Spleen (tissue), 11 donors: ENCODE measurements at regions not wholly inside any gene's neighbourhood (a gene's known extent, or its start where the extent isn't known, plus 50 kb on each side); places are given as distances from the start of the nearest gene placed in this dataset.
A peak's percentile ranks its signal among the peaks of the same experiment; 100 is the strongest.

ENCODE experiments used
- DNase-seq: peaks from one replicate; pipeline ENCODE4 v3.0.0-alpha.2; 2020
- H3K27ac ChIP-seq, 8 donors: fragments of 200-600 bp; sonication (generic) in 7 of 8; 1 replicate in 4 of 8; 2 replicates in 4 of 8; pipeline versions ENCODE4 v1.5.0 to v1.8.0; 2016 to 2021; ENCODE audit warnings: inconsistent platforms in 4 of 8, mild to moderate bottlenecking in 4 of 8, moderate library complexity in 1 of 8
- H3K27me3 ChIP-seq, 7 donors: fragments of 200-600 bp; sonication (generic) in 6 of 7; replicated peaks in 1 of 7; 1 replicate in 4 of 7; 2 replicates in 3 of 7; pipeline versions ENCODE4 v1.5.0 to v1.8.0; 2016 to 2021; ENCODE audit warnings: inconsistent platforms in 3 of 7, mild to moderate bottlenecking in 1 of 7
- H3K36me3 ChIP-seq, 6 donors: fragments of 200-600 bp; sonication (generic) in 5 of 6; 1 replicate in 4 of 6; 2 replicates in 2 of 6; pipeline versions ENCODE4 v1.5.0 to v1.8.0; 2016 to 2021; ENCODE audit warnings: inconsistent platforms in 2 of 6
- H3K4me1 ChIP-seq, 6 donors: fragments of 200-600 bp; sonication (generic) in 5 of 6; 1 replicate in 3 of 6; 2 replicates in 3 of 6; pipeline versions ENCODE4 v1.5.0 to v1.8.0; 2016 to 2021; ENCODE audit warnings: inconsistent platforms in 3 of 6
- H3K4me3 ChIP-seq, 8 donors: fragments of 200-600 bp; sonication (generic) in 7 of 8; 1 replicate in 4 of 8; 2 replicates in 4 of 8; pipeline versions ENCODE4 v1.5.0 to v1.8.0; 2016 to 2021; ENCODE audit warnings: inconsistent platforms in 4 of 8, mild to moderate bottlenecking in 4 of 8, moderate library complexity in 2 of 8
- H3K9me3 ChIP-seq, 8 donors: fragments of 200-600 bp; sonication (generic) in 7 of 8; 1 replicate in 4 of 8; 2 replicates in 4 of 8; pipeline versions ENCODE4 v1.5.0 to v1.8.0; 2016 to 2021; ENCODE audit warnings: inconsistent platforms in 4 of 8
- POLR2A ChIP-seq, 3 donors: fragments of 450-650 bp; IDR thresholded peaks; one replicate each; pipeline ENCODE4 v1.5.1; 2017; ENCODE audit warnings: antibody characterized with exemption in 3 of 3, mild to moderate bottlenecking in 1 of 3
- POLR2AphosphoS5 ChIP-seq, 3 donors: sonication (generic); formaldehyde crosslinking; IDR thresholded peaks; one replicate each; pipeline ENCODE4 v1.5.1; 2017; ENCODE audit warnings: antibody characterized with exemption in 3 of 3
- WGBS, 5 donors: extraction: QIAGEN DNeasy Blood & Tissue Kit in 3 of 5; methylation state at CpG; one replicate each; pipeline versions ENCODE4 v1.1.5 to v1.1.7; 2013 to 2018; 5-methylcytosine and 5-hydroxymethylcytosine counted together
- intact Hi-C: fragments of 100-400 bp; cut with DNase I; formaldehyde crosslinking; loops from one replicate; pipeline ENCODE4 v1.15.0; 2023; ENCODE audit warnings: low total_unique reads
- TF ChIP-seq, protein P1 (sequence below), 11 experiments: fragments of 200-600 bp in 7 of 11; fragments of 450-650 bp in 4 of 11; sonication (generic) in 4 of 11; IDR thresholded peaks in 8 of 11; conservative IDR thresholded peaks in 3 of 11; 1 replicate in 7 of 11; 2 replicates in 4 of 11; pipeline versions ENCODE4 v1.4.0 to v1.8.0; 2016 to 2021; ENCODE audit warnings: antibody characterized with exemption in 11 of 11, inconsistent platforms in 4 of 11, mild to moderate bottlenecking in 1 of 11
- donor health status: healthy with polysubstance abuse.
- donor health status: DM: no; HTN: no; CAD: no; lungs with moderate emphysema.
- donor health status: DM: no; HTN: no; CAD: no.
- donor health status: Bipolar disorder and iron deficiency.
- donor health status: healthy.
- donor health status: DM: no; HTN: no; CAD: no.
- donor health status: DM: yes; HTN: yes; CAD: no.

DNA sequence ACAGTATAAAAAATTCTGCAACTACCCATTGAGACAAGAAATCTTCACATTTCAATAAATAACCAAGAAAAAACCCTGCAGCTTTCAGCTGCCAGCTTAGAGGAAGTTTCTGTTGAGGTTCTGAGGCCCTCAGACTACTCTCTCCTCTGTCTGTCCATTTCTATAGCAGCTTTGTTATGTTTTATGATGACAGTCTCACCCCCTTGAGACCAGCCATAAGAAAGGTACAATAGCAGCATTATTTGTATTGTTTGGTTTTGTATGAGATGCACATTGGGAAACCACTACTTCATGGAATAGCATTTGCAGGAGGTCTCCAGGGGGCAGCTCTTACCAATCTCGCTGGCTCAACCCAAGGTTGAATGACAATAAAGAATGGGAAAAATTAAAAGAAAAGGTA lies 334.6 kb upstream of the VRK2 start:
- DNase-seq = no peak
- intact Hi-C loops = no loop called here
- Histone ChIP-seq H3K27me3 (no peaks in the 10 kb centered on the region), H3K9me3 (no peaks in the 10 kb centered on the region), H3K36me3 (no peaks in the 10 kb centered on the region), H3K4me3 (no peak overlapping the region), H3K4me1 (no peaks in the 10 kb centered on the region), H3K27ac (no peak overlapping the region)
- WGBS, 5 donors = 74 to 90% (median 81%) methylated on average over 1 of the region's 1 CpG
- TF ChIP-seq, protein P1, sequence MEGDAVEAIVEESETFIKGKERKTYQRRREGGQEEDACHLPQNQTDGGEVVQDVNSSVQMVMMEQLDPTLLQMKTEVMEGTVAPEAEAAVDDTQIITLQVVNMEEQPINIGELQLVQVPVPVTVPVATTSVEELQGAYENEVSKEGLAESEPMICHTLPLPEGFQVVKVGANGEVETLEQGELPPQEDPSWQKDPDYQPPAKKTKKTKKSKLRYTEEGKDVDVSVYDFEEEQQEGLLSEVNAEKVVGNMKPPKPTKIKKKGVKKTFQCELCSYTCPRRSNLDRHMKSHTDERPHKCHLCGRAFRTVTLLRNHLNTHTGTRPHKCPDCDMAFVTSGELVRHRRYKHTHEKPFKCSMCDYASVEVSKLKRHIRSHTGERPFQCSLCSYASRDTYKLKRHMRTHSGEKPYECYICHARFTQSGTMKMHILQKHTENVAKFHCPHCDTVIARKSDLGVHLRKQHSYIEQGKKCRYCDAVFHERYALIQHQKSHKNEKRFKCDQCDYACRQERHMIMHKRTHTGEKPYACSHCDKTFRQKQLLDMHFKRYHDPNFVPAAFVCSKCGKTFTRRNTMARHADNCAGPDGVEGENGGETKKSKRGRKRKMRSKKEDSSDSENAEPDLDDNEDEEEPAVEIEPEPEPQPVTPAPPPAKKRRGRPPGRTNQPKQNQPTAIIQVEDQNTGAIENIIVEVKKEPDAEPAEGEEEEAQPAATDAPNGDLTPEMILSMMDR (IDR thresholded peaks at IDR 0.05 in 8 of 11, conservative IDR thresholded peaks at IDR 0.05 in 3 of 11) = no peak
- TF ChIP-seq POLR2A (IDR thresholded peaks at IDR 0.05) (no peak), POLR2AphosphoS5 (IDR thresholded peaks at IDR 0.05) (no peak)

GRCh38 chr2:57720728-57721627 lies 325.6 kb upstream of the VRK2 start:
- no peak overlapping the region for H3K27ac ChIP-seq
- H3K4me1 ChIP-seq = peaks cover 0 to 8% (median 3%) of the 10 kb centered on the region in 6 donors
- 23 to 29% (median 25%) methylated on average over 16 of the region's 16 CpGs for WGBS, 5 donors
- DNase-seq = no peak
- no peaks in the 10 kb centered on the region for H3K9me3 ChIP-seq
- H3K4me3 ChIP-seq = peak overlapping the region in 1 of 8 donors; percentile 32
- intact Hi-C loops = no loop called here
- no peaks in the 10 kb centered on the region for H3K36me3 ChIP-seq
- H3K27me3 ChIP-seq = no peaks in the 10 kb centered on the region
- TF ChIP-seq POLR2AphosphoS5 (IDR thresholded peaks at IDR 0.05) (no peak), POLR2A (IDR thresholded peaks at IDR 0.05) (no peak)
- TF ChIP-seq, protein P1 (IDR thresholded peaks at IDR 0.05 in 8 of 11, conservative IDR thresholded peaks at IDR 0.05 in 3 of 11) = peak; percentile 13 to 76 (median 58)

DNA sequence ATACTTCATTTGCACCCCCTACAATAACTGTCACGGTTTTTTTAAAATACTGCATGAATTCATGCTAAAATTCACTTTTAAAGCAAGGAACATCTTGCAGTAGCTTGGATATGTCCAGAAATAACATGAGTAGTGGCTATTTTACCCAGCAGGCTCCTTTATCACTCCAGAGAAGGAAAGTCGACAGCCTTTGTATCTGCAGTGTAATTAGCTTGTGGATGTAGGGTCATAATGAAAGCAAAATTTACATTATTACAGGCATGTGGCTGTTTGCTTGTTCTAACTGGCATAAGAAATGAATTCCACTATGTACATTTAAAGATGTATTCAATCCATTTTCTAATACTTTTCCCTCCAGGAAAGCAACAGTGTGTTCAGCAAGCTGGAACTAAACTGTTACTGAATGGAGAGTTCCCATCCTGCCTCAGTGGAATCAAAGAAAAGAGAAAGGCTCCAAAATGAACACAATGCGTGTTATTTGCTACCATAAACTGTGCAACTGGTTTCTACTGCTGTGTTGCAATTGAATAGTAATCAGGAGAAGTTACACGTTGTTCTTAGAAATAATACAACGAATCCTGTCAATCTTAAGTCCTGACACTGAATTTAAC lies 321.2 kb upstream of the VRK2 start:
- no peaks in the 10 kb centered on the region for H3K27me3 ChIP-seq
- no peak overlapping the region for H3K4me3 ChIP-seq
- intact Hi-C loops = no loop called here
- H3K9me3 ChIP-seq = no peaks in the 10 kb centered on the region
- TF ChIP-seq POLR2AphosphoS5 (IDR thresholded peaks at IDR 0.05) (no peak), POLR2A (IDR thresholded peaks at IDR 0.05) (no peak)
- TF ChIP-seq, protein P1 (IDR thresholded peaks at IDR 0.05 in 8 of 11, conservative IDR thresholded peaks at IDR 0.05 in 3 of 11) = no peak
- 83 to 93% (median 88%) methylated on average over 5 of the region's 5 CpGs for WGBS, 5 donors
- H3K36me3 ChIP-seq = no peaks in the 10 kb centered on the region
- no peak for DNase-seq
- peaks cover 0 to 8% (median 5%) of the 10 kb centered on the region in 6 donors for H3K4me1 ChIP-seq
- H3K27ac ChIP-seq = no peak overlapping the region

DNA sequence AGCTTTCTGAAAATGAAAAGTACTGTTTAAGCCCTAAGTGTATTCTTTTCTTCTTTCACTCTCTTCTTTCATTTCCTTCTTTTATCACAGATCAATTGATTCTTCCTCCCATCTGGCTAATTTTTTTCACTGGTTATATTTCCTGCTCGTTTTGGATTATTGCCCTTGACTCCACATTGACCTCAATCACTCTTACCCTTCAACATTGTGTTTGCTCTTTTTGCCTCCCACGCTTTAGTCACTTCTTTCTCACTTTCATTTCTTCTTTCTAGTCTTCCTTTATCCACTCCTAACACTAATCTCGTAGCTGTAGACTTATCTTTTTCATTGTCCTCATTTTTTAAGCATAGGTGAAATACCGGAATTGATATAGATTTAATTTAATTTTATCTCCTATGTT lies 320.3 kb upstream of the VRK2 start:
- no peak overlapping the region for H3K4me3 ChIP-seq
- no peak overlapping the region for H3K27ac ChIP-seq
- H3K9me3 ChIP-seq = peaks cover 0 to 5% (median 0%) of the 10 kb centered on the region in 8 donors
- no peaks in the 10 kb centered on the region for H3K27me3 ChIP-seq
- no peaks in the 10 kb centered on the region for H3K36me3 ChIP-seq
- DNase-seq = no peak
- H3K4me1 ChIP-seq = peaks cover 0 to 4% (median 0%) of the 10 kb centered on the region in 6 donors
- TF ChIP-seq, protein P1 (IDR thresholded peaks at IDR 0.05 in 8 of 11, conservative IDR thresholded peaks at IDR 0.05 in 3 of 11) = no peak
- TF ChIP-seq POLR2A (IDR thresholded peaks at IDR 0.05) (no peak), POLR2AphosphoS5 (IDR thresholded peaks at IDR 0.05) (no peak)
- WGBS, 5 donors = 48 to 59% (median 54%) methylated on average over 4 of the region's 4 CpGs
- intact Hi-C loops = no loop called here
